ENCODE measurements at regions not wholly inside any gene's neighbourhood (a gene's known extent, or its start where the extent isn't known, plus 50 kb on each side); places are given as distances from the start of the nearest gene placed in this dataset.

GRCh38 chr4:17326756-17327155 is 185.1 kb downstream of the QDPR start:
- no peak for TF ChIP-seq CTCF (IDR thresholded peaks at IDR 0.05; ENCODE audit: low read depth, low read length)
- no peak for TF ChIP-seq POLR2A (IDR thresholded peaks at IDR 0.05; ENCODE audit: extremely low read depth, insufficient read length)
